BJ (cell line): ENCODE measurements at regions not wholly inside any gene's neighbourhood (a gene's known extent, or its start where the extent isn't known, plus 50 kb on each side); places are given as distances from the start of the nearest gene placed in this dataset.

Experiments
- CTCF ChIA-PET: fragments of 350-600 bp; formaldehyde crosslinking; extraction: SDS; loops from one replicate; lab custom pipeline; 2021; ENCODE audit warnings: antibody characterized with exemption, inconsistent platforms; lab: Yijun Ruan, JAX
- POLR2A ChIA-PET: fragments of 300-600 bp; sonication (Branson Sonifier 250); formaldehyde crosslinking; extraction: SDS; loops from one replicate; lab custom pipeline; 2021; ENCODE audit warnings: antibody characterized with exemption; lab: Charles Lee
- DNase-seq: peaks from one replicate; pipeline ENCODE4 v3.0.0-alpha.2; 2011; ENCODE audit warnings: low read depth
- H3K27me3 ChIP-seq: 2 replicates; pipeline ENCODE4 v1.6.0; 2011; ENCODE audit warnings: low read length; ENCODE audit not compliant: control insufficient read depth, insufficient read depth
- H3K36me3 ChIP-seq: 2 replicates; pipeline ENCODE4 v1.5.1; 2011; ENCODE audit warnings: low read length; ENCODE audit not compliant: control insufficient read depth, insufficient read depth
- H3K4me3 ChIP-seq: 2 replicates; pipeline ENCODE4 v1.5.1; 2011; ENCODE audit warnings: low read depth, mild to moderate bottlenecking, control low read depth, low read length
- CTCF ChIP-seq: IDR thresholded peaks from 2 replicates; pipeline ENCODE4 v1.5.1; 2011; ENCODE audit warnings: low read depth, mild to moderate bottlenecking, control low read depth, inconsistent platforms, low read length, moderate library complexity; ENCODE audit not compliant: insufficient read depth

- ChIA-PET POLR2A (no interaction called here), CTCF (no interaction called here)
- Histone ChIP-seq H3K4me3 (no peak overlapping the region), H3K36me3 (no peaks in the 10 kb centered on the region), H3K27me3 (no peaks in the 10 kb centered on the region)
- DNase-seq = no peak
- no peak for TF ChIP-seq CTCF
Measured at GRCh38 chr14:85084344-85084743, 445.6 kb upstream of the FLRT2 start.

GRCh38 chr14:85085981-85086380 lies 444.0 kb upstream of the FLRT2 start:
- TF ChIP-seq CTCF = no peak
- CTCF ChIA-PET = no interaction called here
- no peak for DNase-seq

GRCh38 chr14:85087201-85087600 lies 442.7 kb upstream of the FLRT2 start:
- TF ChIP-seq CTCF = no peak
- Histone ChIP-seq H3K36me3 (no peaks in the 10 kb centered on the region), H3K4me3 (no peak overlapping the region), H3K27me3 (no peaks in the 10 kb centered on the region)
- ChIA-PET POLR2A (no interaction called here), CTCF (no interaction called here)
- DNase-seq = no peak

More at GRCh38 chr14:85085981-85086380, 444.0 kb upstream of the FLRT2 start:
- POLR2A ChIA-PET = no interaction called here
- no peaks in the 10 kb centered on the region for H3K27me3 ChIP-seq
- H3K4me3 ChIP-seq = no peak overlapping the region
- H3K36me3 ChIP-seq = no peaks in the 10 kb centered on the region

- Histone ChIP-seq H3K36me3 (no peaks in the 10 kb centered on the region), H3K27me3 (no peaks in the 10 kb centered on the region), H3K4me3 (no peak overlapping the region)
- ChIA-PET POLR2A (no interaction called here), CTCF (no interaction called here)
- TF ChIP-seq CTCF = no peak
- no peak for DNase-seq
Measured at GRCh38 chr14:85088192-85088591, 441.8 kb upstream of the FLRT2 start.

- no peaks in the 10 kb centered on the region for H3K27me3 ChIP-seq
- no peak for TF ChIP-seq CTCF
- ChIA-PET POLR2A (no interaction called here), CTCF (no interaction called here)
- H3K36me3 ChIP-seq = no peaks in the 10 kb centered on the region
- no peak overlapping the region for H3K4me3 ChIP-seq
- no peak for DNase-seq
Measured at GRCh38 chr14:85090681-85091080, 439.3 kb upstream of the FLRT2 start.
